ENCODE measurements at regions not wholly inside any gene's neighbourhood (a gene's known extent, or its start where the extent isn't known, plus 50 kb on each side); places are given as distances from the start of the nearest gene placed in this dataset.

DNA sequence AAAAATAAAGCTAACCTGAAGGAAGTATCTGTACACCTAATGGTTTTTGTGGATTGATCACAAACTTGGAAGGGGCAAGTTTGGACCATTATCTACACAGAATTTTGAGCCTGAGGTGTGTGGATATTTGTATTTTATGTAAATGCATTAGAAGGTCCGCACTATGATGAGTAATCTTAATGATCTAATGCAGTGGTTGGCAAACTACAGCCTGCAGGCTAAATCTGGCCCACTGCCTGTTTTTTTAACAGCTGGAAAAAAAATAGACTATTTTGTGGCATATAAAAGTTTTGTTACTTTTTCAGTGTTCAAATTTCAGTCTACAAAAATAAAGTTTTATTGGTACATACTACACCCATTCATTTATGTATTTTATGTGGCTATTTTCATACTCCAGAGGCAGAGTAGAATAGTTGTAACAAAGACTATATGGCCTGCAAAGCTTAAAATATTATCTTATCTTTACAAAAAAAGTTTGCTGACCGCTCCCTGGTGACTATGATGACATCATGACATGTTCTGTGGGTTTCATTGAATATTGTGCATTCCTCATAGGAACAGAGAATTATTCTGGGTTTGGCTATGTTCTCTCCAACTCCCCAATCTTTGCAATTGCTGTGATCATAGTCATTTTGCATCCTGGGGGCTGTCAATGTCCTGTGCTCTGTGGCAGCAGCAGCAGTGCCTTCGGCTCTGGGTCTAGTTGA is 962.6 kb upstream of the FBXO33 start:
- no peak for DNase-seq (ENCODE audit: low read depth in 4 of 6, low spot score in 6 of 6)
- 100% methylated on average over 1 of the region's 3 CpGs for WGBS (ENCODE audit: insufficient coverage)
- Histone ChIP-seq H3K27ac (ENCODE audit: low read depth, low read length) (no peak overlapping the region), H3K9me3 (ENCODE audit: control insufficient read depth, insufficient read depth, low read length) (no peaks in the 10 kb centered on the region), H3K4me3 (ENCODE audit: low read depth, low read length) (no peak overlapping the region), H3K4me1 (ENCODE audit: control insufficient read depth, insufficient read depth, low read length) (no peaks in the 10 kb centered on the region), H3K36me3 (ENCODE audit: control insufficient read depth, insufficient read depth, low read length) (no peaks in the 10 kb centered on the region), H3K27me3 (ENCODE audit: control insufficient read depth, insufficient read depth, low read length) (no peaks in the 10 kb centered on the region)

GRCh38 chr14:40393143-40393542 is 960.9 kb upstream of the FBXO33 start:
- Histone ChIP-seq H3K4me3 (ENCODE audit: low read depth, low read length) (no peak overlapping the region), H3K9me3 (ENCODE audit: control insufficient read depth, insufficient read depth, low read length) (no peaks in the 10 kb centered on the region), H3K36me3 (ENCODE audit: control insufficient read depth, insufficient read depth, low read length) (no peaks in the 10 kb centered on the region), H3K27me3 (ENCODE audit: control insufficient read depth, insufficient read depth, low read length) (no peaks in the 10 kb centered on the region), H3K27ac (ENCODE audit: low read depth, low read length) (no peak overlapping the region), H3K4me1 (ENCODE audit: control insufficient read depth, insufficient read depth, low read length) (no peaks in the 10 kb centered on the region)
- no peak for DNase-seq (ENCODE audit: low read depth in 4 of 6, low spot score in 6 of 6)

DNA sequence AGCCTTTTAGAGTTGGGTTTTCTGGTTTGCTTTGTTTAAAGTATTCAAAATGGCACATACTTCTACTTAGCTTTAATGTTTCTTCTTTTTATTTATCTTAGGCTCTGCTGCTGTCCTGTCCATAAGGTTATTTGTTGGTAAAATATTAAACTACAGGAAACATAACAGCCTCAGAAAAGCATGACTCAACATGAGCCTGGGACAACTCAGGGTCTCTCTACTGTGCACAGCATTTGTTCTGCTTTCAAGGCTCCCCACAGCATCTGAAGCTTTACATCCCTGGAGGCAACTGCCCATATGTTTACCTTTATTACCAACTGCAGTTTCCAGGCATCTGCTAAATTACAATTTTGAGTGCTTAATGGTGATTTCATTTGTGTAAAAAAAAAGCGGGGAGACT is 954.2 kb upstream of the FBXO33 start:
- 86% methylated on average over 1 of the region's 1 CpG for WGBS (ENCODE audit: insufficient coverage)
- Histone ChIP-seq H3K36me3 (ENCODE audit: control insufficient read depth, insufficient read depth, low read length) (no peaks in the 10 kb centered on the region), H3K4me1 (ENCODE audit: control insufficient read depth, insufficient read depth, low read length) (no peaks in the 10 kb centered on the region), H3K4me3 (ENCODE audit: low read depth, low read length) (no peak overlapping the region), H3K9me3 (ENCODE audit: control insufficient read depth, insufficient read depth, low read length) (no peaks in the 10 kb centered on the region), H3K27ac (ENCODE audit: low read depth, low read length) (no peak overlapping the region), H3K27me3 (ENCODE audit: control insufficient read depth, insufficient read depth, low read length) (no peaks in the 10 kb centered on the region)
- DNase-seq (ENCODE audit: low read depth in 4 of 6, low spot score in 6 of 6): peak in 1 of 6 donors; percentile 71

- 100% methylated on average over 4 of the region's 10 CpGs for WGBS (ENCODE audit: insufficient coverage)
- Histone ChIP-seq H3K27me3 (ENCODE audit: control insufficient read depth, insufficient read depth, low read length) (no peaks in the 10 kb centered on the region), H3K4me3 (ENCODE audit: low read depth, low read length) (no peak overlapping the region), H3K36me3 (ENCODE audit: control insufficient read depth, insufficient read depth, low read length) (no peaks in the 10 kb centered on the region), H3K9me3 (ENCODE audit: control insufficient read depth, insufficient read depth, low read length) (peaks cover 2% of the 10 kb centered on the region), H3K27ac (ENCODE audit: low read depth, low read length) (no peak overlapping the region), H3K4me1 (ENCODE audit: control insufficient read depth, insufficient read depth, low read length) (no peaks in the 10 kb centered on the region)
- DNase-seq (ENCODE audit: low read depth in 4 of 6, low spot score in 6 of 6): no peak
These were observed 942.0 kb upstream of the FBXO33 start for GRCh38 chr14:40374221-40374620.

GRCh38 chr14:40371011-40371410 is 938.8 kb upstream of the FBXO33 start:
- Histone ChIP-seq H3K9me3 (ENCODE audit: control insufficient read depth, insufficient read depth, low read length) (no peaks in the 10 kb centered on the region), H3K27ac (ENCODE audit: low read depth, low read length) (no peak overlapping the region), H3K4me1 (ENCODE audit: control insufficient read depth, insufficient read depth, low read length) (no peaks in the 10 kb centered on the region), H3K4me3 (ENCODE audit: low read depth, low read length) (no peak overlapping the region), H3K36me3 (ENCODE audit: control insufficient read depth, insufficient read depth, low read length) (no peaks in the 10 kb centered on the region), H3K27me3 (ENCODE audit: control insufficient read depth, insufficient read depth, low read length) (no peaks in the 10 kb centered on the region)
- no peak for DNase-seq (ENCODE audit: low read depth in 4 of 6, low spot score in 6 of 6)
- WGBS (ENCODE audit: insufficient coverage): 0% methylated on average over 1 of the region's 2 CpGs

DNA sequence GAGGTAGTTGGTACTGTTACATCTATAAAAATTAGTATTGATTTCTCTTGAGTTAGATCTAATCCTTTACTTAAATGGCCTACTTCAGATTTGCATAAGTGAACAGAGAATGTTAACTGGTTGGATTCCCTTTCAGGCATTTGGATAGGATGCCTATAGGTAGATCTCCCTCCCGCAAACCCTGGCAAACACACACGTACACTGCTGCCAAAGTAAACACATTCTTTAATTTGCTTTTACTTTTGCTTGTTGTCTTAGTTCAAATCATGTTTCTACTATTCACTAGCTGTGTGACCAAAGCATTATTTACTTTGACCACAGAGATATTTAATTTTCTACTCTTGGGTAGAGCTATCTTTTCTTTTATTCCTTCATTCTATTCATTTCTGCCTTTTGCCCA is 936.1 kb upstream of the FBXO33 start:
- H3K36me3 ChIP-seq (ENCODE audit: control insufficient read depth, insufficient read depth, low read length): no peaks in the 10 kb centered on the region
- WGBS (ENCODE audit: insufficient coverage): no CpG with 5 or more reads among the region's 2 CpGs
- no peaks in the 10 kb centered on the region for H3K4me1 ChIP-seq (ENCODE audit: control insufficient read depth, insufficient read depth, low read length)
- H3K27ac ChIP-seq (ENCODE audit: low read depth, low read length): no peak overlapping the region
- no peak for DNase-seq (ENCODE audit: low read depth in 4 of 6, low spot score in 6 of 6)
- no peaks in the 10 kb centered on the region for H3K9me3 ChIP-seq (ENCODE audit: control insufficient read depth, insufficient read depth, low read length)
- no peaks in the 10 kb centered on the region for H3K27me3 ChIP-seq (ENCODE audit: control insufficient read depth, insufficient read depth, low read length)
- no peak overlapping the region for H3K4me3 ChIP-seq (ENCODE audit: low read depth, low read length)

DNA sequence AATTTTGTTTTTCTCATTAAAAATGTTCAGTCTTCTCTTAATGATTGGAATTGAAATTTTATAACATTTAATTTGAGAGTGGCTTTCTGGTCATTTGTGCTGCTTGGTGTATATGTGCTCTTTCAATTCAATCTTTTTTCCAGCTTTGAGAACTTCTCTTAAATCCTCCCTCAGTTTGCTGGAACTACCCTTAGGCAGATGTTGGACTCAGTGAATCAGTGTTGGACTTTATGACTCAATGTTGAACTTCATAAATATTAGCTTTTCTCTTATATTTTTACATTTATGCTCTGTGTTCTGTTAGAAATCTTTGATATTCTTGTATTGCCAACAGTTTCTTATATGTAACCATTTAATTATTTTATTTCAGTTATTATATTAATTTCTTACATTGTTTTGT is 935.5 kb upstream of the FBXO33 start:
- Histone ChIP-seq H3K27me3 (ENCODE audit: control insufficient read depth, insufficient read depth, low read length) (no peaks in the 10 kb centered on the region), H3K36me3 (ENCODE audit: control insufficient read depth, insufficient read depth, low read length) (no peaks in the 10 kb centered on the region), H3K4me3 (ENCODE audit: low read depth, low read length) (no peak overlapping the region), H3K9me3 (ENCODE audit: control insufficient read depth, insufficient read depth, low read length) (no peaks in the 10 kb centered on the region), H3K4me1 (ENCODE audit: control insufficient read depth, insufficient read depth, low read length) (no peaks in the 10 kb centered on the region), H3K27ac (ENCODE audit: low read depth, low read length) (no peak overlapping the region)
- no peak for DNase-seq (ENCODE audit: low read depth in 4 of 6, low spot score in 6 of 6)

DNA sequence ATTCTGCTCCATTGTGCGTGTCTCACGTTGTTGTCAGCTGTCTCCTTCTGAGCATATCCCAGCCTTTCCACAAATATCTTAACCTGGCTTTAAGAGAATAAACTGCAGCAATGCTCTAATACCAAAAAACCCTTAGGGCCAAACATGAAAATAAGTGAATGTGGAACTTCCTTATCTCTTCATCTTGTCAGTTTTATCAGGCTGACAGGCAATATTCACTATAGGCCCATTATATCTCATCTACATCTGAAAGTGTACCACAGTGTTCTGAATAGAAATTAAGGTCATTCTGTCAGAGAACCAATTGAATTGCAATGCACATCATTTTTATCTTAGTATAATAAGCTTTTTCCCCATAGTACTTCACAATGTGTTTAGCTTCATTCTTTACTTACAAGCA is 933.1 kb upstream of the FBXO33 start:
- H3K27ac ChIP-seq (ENCODE audit: low read depth, low read length): no peak overlapping the region
- H3K9me3 ChIP-seq (ENCODE audit: control insufficient read depth, insufficient read depth, low read length): no peaks in the 10 kb centered on the region
- WGBS (ENCODE audit: insufficient coverage): no CpG with 5 or more reads among the region's 2 CpGs
- H3K4me1 ChIP-seq (ENCODE audit: control insufficient read depth, insufficient read depth, low read length): no peaks in the 10 kb centered on the region
- no peak overlapping the region for H3K4me3 ChIP-seq (ENCODE audit: low read depth, low read length)
- no peaks in the 10 kb centered on the region for H3K27me3 ChIP-seq (ENCODE audit: control insufficient read depth, insufficient read depth, low read length)
- H3K36me3 ChIP-seq (ENCODE audit: control insufficient read depth, insufficient read depth, low read length): no peaks in the 10 kb centered on the region
- peak in 1 of 6 donors; percentile 52 for DNase-seq (ENCODE audit: low read depth in 4 of 6, low spot score in 6 of 6)

GRCh38 chr14:40362856-40363255 is 930.6 kb upstream of the FBXO33 start:
- no peaks in the 10 kb centered on the region for H3K9me3 ChIP-seq (ENCODE audit: control insufficient read depth, insufficient read depth, low read length)
- H3K36me3 ChIP-seq (ENCODE audit: control insufficient read depth, insufficient read depth, low read length): no peaks in the 10 kb centered on the region
- H3K4me1 ChIP-seq (ENCODE audit: control insufficient read depth, insufficient read depth, low read length): no peaks in the 10 kb centered on the region
- H3K27ac ChIP-seq (ENCODE audit: low read depth, low read length): no peak overlapping the region
- no peaks in the 10 kb centered on the region for H3K27me3 ChIP-seq (ENCODE audit: control insufficient read depth, insufficient read depth, low read length)
- WGBS (ENCODE audit: insufficient coverage): 71% methylated on average over 1 of the region's 1 CpG
- no peak overlapping the region for H3K4me3 ChIP-seq (ENCODE audit: low read depth, low read length)
- DNase-seq (ENCODE audit: low read depth in 4 of 6, low spot score in 6 of 6): no peak

DNA sequence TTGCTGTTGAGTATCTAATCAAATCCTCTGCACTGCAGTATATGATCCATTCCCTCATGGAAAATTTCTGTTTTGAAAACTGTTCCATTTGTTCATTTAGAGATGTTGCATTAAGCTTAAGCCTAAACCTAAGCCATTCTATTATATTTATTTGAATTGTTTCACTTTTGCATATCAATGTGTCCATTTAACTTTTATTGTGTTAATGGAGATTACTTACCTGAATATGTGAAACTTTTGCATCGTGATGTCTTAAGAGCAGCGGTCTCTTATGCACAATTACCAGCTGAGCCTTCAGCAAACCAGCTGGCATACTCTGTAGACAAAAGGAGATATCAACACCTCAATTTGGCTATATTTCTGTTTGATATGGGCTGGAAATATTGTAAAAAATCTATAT is 922.5 kb upstream of the FBXO33 start:
- H3K9me3 ChIP-seq (ENCODE audit: control insufficient read depth, insufficient read depth, low read length): no peaks in the 10 kb centered on the region
- no CpG with 5 or more reads among the region's 2 CpGs for WGBS (ENCODE audit: insufficient coverage)

More for the DNA sequence above, 922.5 kb upstream of the FBXO33 start:
- no peak for DNase-seq (ENCODE audit: low read depth in 4 of 6, low spot score in 6 of 6)
- H3K4me3 ChIP-seq (ENCODE audit: low read depth, low read length): no peak overlapping the region
- no peak overlapping the region for H3K27ac ChIP-seq (ENCODE audit: low read depth, low read length)
- no peaks in the 10 kb centered on the region for H3K27me3 ChIP-seq (ENCODE audit: control insufficient read depth, insufficient read depth, low read length)
- H3K4me1 ChIP-seq (ENCODE audit: control insufficient read depth, insufficient read depth, low read length): no peaks in the 10 kb centered on the region
- no peaks in the 10 kb centered on the region for H3K36me3 ChIP-seq (ENCODE audit: control insufficient read depth, insufficient read depth, low read length)
